ENCODE measurements at regions not wholly inside any gene's neighbourhood (a gene's known extent, or its start where the extent isn't known, plus 50 kb on each side); places are given as distances from the start of the nearest gene placed in this dataset.

DNA sequence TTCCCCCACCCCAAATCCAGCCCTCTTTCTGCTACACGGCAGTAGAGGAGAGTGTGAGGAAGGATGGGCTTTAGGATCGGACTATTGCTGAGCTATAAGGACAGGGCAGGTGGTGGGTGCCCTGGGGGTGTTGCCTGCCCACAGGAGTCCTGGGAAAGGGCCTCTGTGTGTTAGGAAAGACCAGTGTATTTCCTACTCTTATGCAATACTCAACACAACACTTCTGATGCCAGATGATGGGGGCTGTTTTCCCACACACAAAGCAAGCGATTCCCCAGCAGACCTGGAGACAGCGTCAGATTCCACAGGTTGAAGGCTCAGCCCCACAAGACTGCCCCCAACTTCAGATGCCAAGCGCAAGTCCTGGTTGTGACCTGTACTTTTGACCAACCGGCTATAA lies 91.0 kb upstream of the LCLAT1 start:
- H3K4me3 ChIP-seq (ENCODE audit: insufficient read depth, low read depth, low read length), result no peak overlapping the region
- H3K9ac ChIP-seq (ENCODE audit: low read length), result no peak overlapping the region
- H3K4me1 ChIP-seq (ENCODE audit: insufficient read depth, low read length), result no peaks in the 10 kb centered on the region
- Mint-ChIP-seq H3K4me3 (ENCODE audit: unreplicated experiment) (no peak overlapping the region), H3K9me3 (ENCODE audit: unreplicated experiment) (no peaks in the 10 kb centered on the region), H3K27me3 (ENCODE audit: low read depth, unreplicated experiment) (peaks cover 4% of the 10 kb centered on the region), H3K27ac (ENCODE audit: unreplicated experiment) (no peak overlapping the region), H3K4me1 (ENCODE audit: low read depth, unreplicated experiment) (peaks cover 3% of the 10 kb centered on the region), H3K36me3 (ENCODE audit: low read depth, unreplicated experiment) (no peaks in the 10 kb centered on the region)
- H3K36me3 ChIP-seq (ENCODE audit: insufficient read depth, low read length), result no peaks in the 10 kb centered on the region
- H3K27me3 ChIP-seq (ENCODE audit: insufficient read depth, low read length), result no peaks in the 10 kb centered on the region
- FAIRE-seq (no peak), DNase-seq (ENCODE audit: low read depth) (no peak)
- no peak overlapping the region for H3K4me2 ChIP-seq (ENCODE audit: low read length)
- H4K20me1 ChIP-seq (ENCODE audit: insufficient read depth, low read length), result no peaks in the 10 kb centered on the region
- no peaks in the 10 kb centered on the region for H3K79me2 ChIP-seq (ENCODE audit: insufficient read depth, low read length)
- H2AFZ ChIP-seq (ENCODE audit: low read depth, low read length), result no peak overlapping the region
- no peak overlapping the region for H3K27ac ChIP-seq (ENCODE audit: low read depth, low read length)
- TF ChIP-seq EZH2 (IDR thresholded peaks at IDR 0.05; ENCODE audit: insufficient read depth, low read length), result no peak
- TF ChIP-seq, protein P1, sequence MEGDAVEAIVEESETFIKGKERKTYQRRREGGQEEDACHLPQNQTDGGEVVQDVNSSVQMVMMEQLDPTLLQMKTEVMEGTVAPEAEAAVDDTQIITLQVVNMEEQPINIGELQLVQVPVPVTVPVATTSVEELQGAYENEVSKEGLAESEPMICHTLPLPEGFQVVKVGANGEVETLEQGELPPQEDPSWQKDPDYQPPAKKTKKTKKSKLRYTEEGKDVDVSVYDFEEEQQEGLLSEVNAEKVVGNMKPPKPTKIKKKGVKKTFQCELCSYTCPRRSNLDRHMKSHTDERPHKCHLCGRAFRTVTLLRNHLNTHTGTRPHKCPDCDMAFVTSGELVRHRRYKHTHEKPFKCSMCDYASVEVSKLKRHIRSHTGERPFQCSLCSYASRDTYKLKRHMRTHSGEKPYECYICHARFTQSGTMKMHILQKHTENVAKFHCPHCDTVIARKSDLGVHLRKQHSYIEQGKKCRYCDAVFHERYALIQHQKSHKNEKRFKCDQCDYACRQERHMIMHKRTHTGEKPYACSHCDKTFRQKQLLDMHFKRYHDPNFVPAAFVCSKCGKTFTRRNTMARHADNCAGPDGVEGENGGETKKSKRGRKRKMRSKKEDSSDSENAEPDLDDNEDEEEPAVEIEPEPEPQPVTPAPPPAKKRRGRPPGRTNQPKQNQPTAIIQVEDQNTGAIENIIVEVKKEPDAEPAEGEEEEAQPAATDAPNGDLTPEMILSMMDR (IDR thresholded peaks at IDR 0.05; ENCODE audit: insufficient read depth, low read depth, low read length), result no peak
- no peaks in the 10 kb centered on the region for H3K9me3 ChIP-seq (ENCODE audit: insufficient read depth, low read depth, low read length)

DNA sequence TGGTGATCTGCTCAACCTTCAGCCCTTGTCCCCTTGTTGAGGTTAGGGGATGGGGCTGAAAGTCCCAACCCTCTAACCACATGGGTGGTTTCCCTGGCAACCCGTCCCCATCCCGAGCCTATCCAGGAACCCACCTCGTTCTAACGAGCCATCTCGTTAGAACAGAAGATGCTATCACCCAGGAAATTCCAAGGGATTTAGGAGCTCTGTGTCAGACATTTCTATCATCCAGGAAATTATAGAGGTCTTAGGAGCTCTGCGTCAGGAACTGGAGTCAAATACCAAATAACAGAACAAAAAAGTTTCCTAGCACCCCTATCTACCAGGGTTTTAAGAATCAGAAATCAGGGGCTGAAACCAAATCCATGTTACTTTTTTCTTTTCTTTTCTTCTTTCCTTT lies 90.3 kb upstream of the LCLAT1 start:
- TF ChIP-seq, protein P1 (IDR thresholded peaks at IDR 0.05; ENCODE audit: insufficient read depth, low read depth, low read length), result no peak
- TF ChIP-seq EZH2 (IDR thresholded peaks at IDR 0.05; ENCODE audit: insufficient read depth, low read length), result no peak
- Histone ChIP-seq H3K9ac (ENCODE audit: low read length) (no peak overlapping the region), H3K4me1 (ENCODE audit: insufficient read depth, low read length) (peaks cover 4% of the 10 kb centered on the region), H3K4me3 (ENCODE audit: insufficient read depth, low read depth, low read length) (no peak overlapping the region), H4K20me1 (ENCODE audit: insufficient read depth, low read length) (no peaks in the 10 kb centered on the region), H3K4me2 (ENCODE audit: low read length) (no peak overlapping the region), H3K36me3 (ENCODE audit: insufficient read depth, low read length) (no peaks in the 10 kb centered on the region), H3K79me2 (ENCODE audit: insufficient read depth, low read length) (no peaks in the 10 kb centered on the region), H2AFZ (ENCODE audit: low read depth, low read length) (no peak overlapping the region), H3K27ac (ENCODE audit: low read depth, low read length) (no peak overlapping the region), H3K9me3 (ENCODE audit: insufficient read depth, low read depth, low read length) (no peaks in the 10 kb centered on the region), H3K27me3 (ENCODE audit: insufficient read depth, low read length) (no peaks in the 10 kb centered on the region)
- Mint-ChIP-seq H3K9me3 (ENCODE audit: unreplicated experiment) (no peaks in the 10 kb centered on the region), H3K27me3 (ENCODE audit: low read depth, unreplicated experiment) (peaks cover 4% of the 10 kb centered on the region), H3K27ac (ENCODE audit: unreplicated experiment) (no peak overlapping the region), H3K36me3 (ENCODE audit: low read depth, unreplicated experiment) (no peaks in the 10 kb centered on the region), H3K4me3 (ENCODE audit: unreplicated experiment) (no peak overlapping the region), H3K4me1 (ENCODE audit: low read depth, unreplicated experiment) (peaks cover 3% of the 10 kb centered on the region)
- no peak for DNase-seq (ENCODE audit: low read depth)
- no peak for FAIRE-seq

DNA sequence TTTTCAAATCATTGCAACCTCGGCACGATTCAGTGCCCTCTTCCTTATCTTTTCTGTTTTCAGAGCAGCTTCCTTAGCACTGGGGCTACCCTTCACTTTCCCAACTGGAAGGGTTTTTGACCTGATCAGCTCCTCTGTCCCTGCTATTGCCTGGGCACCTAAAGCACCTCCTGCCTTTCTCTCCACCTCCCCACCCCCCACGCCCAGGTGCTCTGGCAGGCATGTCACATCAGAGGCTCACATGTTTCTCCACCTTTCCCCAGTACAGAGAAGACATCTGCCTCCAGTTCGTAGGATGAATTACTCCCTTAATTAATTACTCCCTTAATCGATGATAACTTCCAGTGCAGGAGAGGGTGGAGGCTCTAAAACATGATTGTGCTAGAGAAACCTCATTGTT lies 88.7 kb upstream of the LCLAT1 start:
- Histone ChIP-seq H3K36me3 (ENCODE audit: insufficient read depth, low read length) (no peaks in the 10 kb centered on the region), H3K79me2 (ENCODE audit: insufficient read depth, low read length) (no peaks in the 10 kb centered on the region), H3K4me3 (ENCODE audit: insufficient read depth, low read depth, low read length) (no peak overlapping the region), H3K4me2 (ENCODE audit: low read length) (no peak overlapping the region), H4K20me1 (ENCODE audit: insufficient read depth, low read length) (no peaks in the 10 kb centered on the region), H3K27me3 (ENCODE audit: insufficient read depth, low read length) (no peaks in the 10 kb centered on the region), H3K9me3 (ENCODE audit: insufficient read depth, low read depth, low read length) (no peaks in the 10 kb centered on the region), H3K9ac (ENCODE audit: low read length) (no peak overlapping the region), H2AFZ (ENCODE audit: low read depth, low read length) (no peak overlapping the region), H3K4me1 (ENCODE audit: insufficient read depth, low read length) (peaks cover 19% of the 10 kb centered on the region), H3K27ac (ENCODE audit: low read depth, low read length) (no peak overlapping the region)
- no peak overlapping the region for H3K4me3 Mint-ChIP-seq (ENCODE audit: unreplicated experiment)
- TF ChIP-seq, protein P1 (IDR thresholded peaks at IDR 0.05; ENCODE audit: insufficient read depth, low read depth, low read length), result no peak
- no peak for TF ChIP-seq EZH2 (IDR thresholded peaks at IDR 0.05; ENCODE audit: insufficient read depth, low read length)
- FAIRE-seq (no peak), DNase-seq (ENCODE audit: low read depth) (no peak)
- peaks cover 4% of the 10 kb centered on the region for H3K27me3 Mint-ChIP-seq (ENCODE audit: low read depth, unreplicated experiment)
- peaks cover 15% of the 10 kb centered on the region for H3K4me1 Mint-ChIP-seq (ENCODE audit: low read depth, unreplicated experiment)
- no peak overlapping the region for H3K27ac Mint-ChIP-seq (ENCODE audit: unreplicated experiment)
- H3K9me3 Mint-ChIP-seq (ENCODE audit: unreplicated experiment), result no peaks in the 10 kb centered on the region
- no peaks in the 10 kb centered on the region for H3K36me3 Mint-ChIP-seq (ENCODE audit: low read depth, unreplicated experiment)

All from astrocyte (in vitro differentiated cells and primary cell).